Activated CD8-positive, alpha-beta memory T cell treated with anti-CD3 and anti-CD28 coated beads, Interleukin-2, amount 50 U/mL, for 1 hour (primary cell): ENCODE measurements at regions not wholly inside any gene's neighbourhood (a gene's known extent, or its start where the extent isn't known, plus 50 kb on each side); places are given as distances from the start of the nearest gene placed in this dataset.
"Not testable (repeated sequence)": the region's sequence is repeated elsewhere in the genome, so short reads cannot be mapped to it uniquely, and the experiment has no call there.

Experiments used
- DNase-seq: peaks from one replicate; pipeline ENCODE4 v3.0.0-alpha.2; 2020; ENCODE audit errors: extremely low read depth

GRCh38 chr12:45490232-45490881 is 239.1 kb upstream of the ARID2 start:
- DNase-seq = no peak

GRCh38 chr12:45494279-45494678 is 235.2 kb upstream of the ARID2 start:
- DNase-seq = no peak

- DNase-seq = no peak
Measured at GRCh38 chr12:45498645-45499044, 230.9 kb upstream of the ARID2 start.

GRCh38 chr12:45502481-45503128 is 226.9 kb upstream of the ARID2 start:
- no peak for DNase-seq

GRCh38 chr12:45503899-45504298 is 225.6 kb upstream of the ARID2 start:
- DNase-seq = no peak

- no peak for DNase-seq
Measured at GRCh38 chr12:45504316-45505010, 225.0 kb upstream of the ARID2 start.

- no peak for DNase-seq
Measured at GRCh38 chr12:45509187-45509586, 220.3 kb upstream of the ARID2 start.

GRCh38 chr12:45509621-45510020 is 219.9 kb upstream of the ARID2 start:
- DNase-seq = no peak

- no peak for DNase-seq
Measured at GRCh38 chr12:45517381-45517780, 212.1 kb upstream of the ARID2 start.

GRCh38 chr12:45518291-45519235 is 210.9 kb upstream of the ARID2 start:
- DNase-seq = no peak

- DNase-seq = no peak
Measured at GRCh38 chr12:45522227-45522626, 207.3 kb upstream of the ARID2 start.

GRCh38 chr12:45526823-45527222 is 202.7 kb upstream of the ARID2 start:
- not testable (repeated sequence) for DNase-seq

GRCh38 chr12:45532113-45532512 is 197.4 kb upstream of the ARID2 start:
- no peak for DNase-seq

- no peak for DNase-seq
Measured at GRCh38 chr12:45535610-45536180, 193.8 kb upstream of the ARID2 start.

GRCh38 chr12:45536284-45536683 is 193.2 kb upstream of the ARID2 start:
- no peak for DNase-seq

- DNase-seq = no peak
Measured at GRCh38 chr12:45540661-45541341, 188.7 kb upstream of the ARID2 start.

- peak; percentile 13 for DNase-seq
Measured at GRCh38 chr12:45543887-45544286, 185.6 kb upstream of the ARID2 start.

- DNase-seq = no peak
Measured at GRCh38 chr12:45546545-45546944, 183.0 kb upstream of the ARID2 start.

GRCh38 chr12:45547132-45547531 is 182.4 kb upstream of the ARID2 start:
- no peak for DNase-seq

- DNase-seq = no peak
Measured at GRCh38 chr12:45547822-45548221, 181.7 kb upstream of the ARID2 start.

GRCh38 chr12:45548426-45548825 is 181.1 kb upstream of the ARID2 start:
- no peak for DNase-seq
